HS-27A (cell line): ENCODE measurements at regions not wholly inside any gene's neighbourhood (a gene's known extent, or its start where the extent isn't known, plus 50 kb on each side); places are given as distances from the start of the nearest gene placed in this dataset.

Source experiments
- DNase-seq: peaks from one replicate; pipeline ENCODE4 v3.0.0-alpha.2; 2012; ENCODE audit warnings: low read depth, missing footprints

DNA sequence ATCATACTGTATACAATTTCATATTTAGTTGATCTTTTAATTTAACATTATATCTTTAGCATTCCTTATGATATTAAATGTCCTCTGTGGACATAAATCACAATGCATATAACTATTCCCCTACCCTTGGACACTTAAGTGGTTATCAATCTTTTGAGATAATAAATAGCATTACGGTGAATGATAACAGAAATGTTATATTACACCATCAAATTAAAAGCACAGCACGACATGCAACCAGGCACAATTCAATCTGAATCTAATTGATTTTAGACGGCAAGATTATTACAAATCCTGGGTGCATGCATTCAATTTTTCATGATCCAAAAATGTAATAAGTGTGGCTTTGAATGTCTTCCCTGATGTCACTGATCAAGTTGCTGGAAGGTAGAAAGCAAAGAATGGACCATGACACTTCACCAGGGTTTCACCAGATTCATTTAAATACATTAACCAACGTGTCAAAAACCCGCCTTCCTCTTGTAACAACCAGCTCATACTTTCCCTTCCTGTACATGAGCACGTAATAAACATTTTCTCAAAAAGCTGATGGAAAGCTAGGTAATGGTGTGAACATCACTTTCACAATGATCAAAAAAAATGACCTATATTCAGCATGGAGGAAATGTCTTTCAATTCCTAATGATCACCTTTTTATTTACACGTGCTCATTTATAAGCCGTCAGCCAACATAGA lies 513.7 kb upstream of the ID2 start:
- DNase-seq = no peak

DNA sequence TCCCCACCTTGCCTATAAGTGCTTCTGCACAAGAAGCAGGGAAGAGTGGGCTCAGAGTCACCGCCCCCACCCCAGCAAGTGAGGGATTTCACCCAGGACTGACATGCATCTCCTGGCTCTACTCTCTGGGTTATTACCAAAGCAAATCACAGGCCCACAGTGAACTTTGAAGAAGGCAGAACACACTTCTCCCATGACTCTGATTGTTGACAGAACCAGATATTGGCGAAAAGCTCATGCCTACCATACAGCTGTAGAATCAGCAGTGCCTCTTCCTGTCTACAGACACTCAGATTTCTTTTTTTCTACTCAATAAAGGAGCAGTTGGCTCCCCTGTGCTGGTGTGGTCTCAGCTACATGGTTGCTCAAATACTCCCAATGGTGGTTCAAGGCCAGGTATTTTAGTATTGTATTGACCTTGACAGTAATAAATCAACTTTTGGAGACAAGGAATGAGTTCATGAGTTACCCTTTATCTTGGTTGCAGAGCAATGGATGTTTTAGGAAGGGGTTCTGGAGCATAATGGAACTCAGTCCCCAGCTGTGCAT lies 512.9 kb upstream of the ID2 start:
- DNase-seq = no peak

DNA sequence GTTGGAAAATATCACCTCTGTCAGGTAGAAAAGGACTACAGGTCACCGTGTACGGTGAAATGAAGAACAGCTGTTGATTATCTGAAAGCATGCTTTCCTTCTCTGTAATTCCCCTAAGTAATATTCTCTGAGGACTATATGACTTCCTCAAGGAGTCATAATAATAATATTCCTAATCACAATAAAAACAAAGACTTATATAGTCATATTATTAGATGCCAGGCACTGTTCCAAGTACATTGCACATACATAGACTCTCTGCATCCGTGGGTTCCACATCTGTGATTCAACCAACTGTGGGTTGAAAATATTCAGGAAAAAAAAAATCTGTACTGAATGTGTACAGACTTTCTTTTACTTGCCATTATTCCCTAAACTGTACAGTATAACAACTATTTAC lies 512.4 kb upstream of the ID2 start:
- DNase-seq = peak; percentile 38

DNA sequence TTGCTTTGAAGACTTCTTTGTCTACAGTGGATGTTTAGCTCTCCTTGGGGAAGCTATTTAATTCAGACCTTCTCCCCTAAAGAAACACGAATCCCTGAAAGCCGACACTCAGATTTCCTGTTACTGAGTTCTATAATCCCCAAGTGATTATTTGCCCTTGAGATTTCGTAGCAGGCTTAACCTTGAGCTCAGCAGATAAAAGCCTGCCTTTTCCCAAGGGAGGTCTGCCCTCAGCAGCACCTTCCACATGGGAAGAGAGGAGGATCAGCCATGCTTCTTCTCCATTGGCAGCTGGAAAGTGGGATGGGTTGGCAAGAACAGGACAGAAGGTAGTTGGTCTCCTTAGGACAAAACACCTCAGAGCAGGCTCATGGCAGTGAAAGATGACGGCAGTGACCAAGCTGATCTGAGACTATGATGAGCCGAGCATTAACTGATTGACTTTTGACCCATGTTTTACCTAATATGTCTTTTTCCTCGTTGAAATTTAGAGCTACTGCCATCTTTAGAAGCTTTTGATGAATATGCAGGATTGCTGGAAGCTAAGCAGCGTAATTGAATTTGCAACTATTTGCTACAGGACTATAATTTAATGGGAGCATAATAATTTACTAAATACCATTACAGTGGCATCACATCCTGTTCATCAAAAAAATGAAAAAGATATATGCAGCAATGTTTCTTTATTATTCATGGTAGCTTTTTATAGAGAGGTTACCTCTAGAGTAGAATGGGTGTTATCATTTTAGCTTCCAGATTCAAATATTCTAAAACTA lies 511.1 kb upstream of the ID2 start:
- no peak for DNase-seq

DNA sequence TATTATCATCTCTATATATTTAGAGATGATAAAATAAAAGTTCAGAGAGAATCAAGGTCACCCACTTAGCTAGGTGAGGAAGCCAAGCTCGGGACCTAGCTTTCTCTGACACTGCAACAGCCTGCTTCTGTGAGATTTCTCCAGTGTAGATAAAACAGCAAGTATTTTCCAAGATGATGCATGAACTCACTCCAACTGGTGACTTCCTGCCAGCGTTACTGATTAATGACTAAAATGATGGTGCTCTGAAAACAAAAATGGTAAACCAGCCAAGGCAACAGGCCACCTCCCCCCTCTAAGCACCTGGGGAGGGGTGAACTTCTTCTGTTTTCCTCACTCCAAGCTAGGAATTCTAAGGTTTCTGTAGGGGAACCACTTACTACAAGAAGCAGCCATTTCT lies 510.2 kb upstream of the ID2 start:
- no peak for DNase-seq

DNA sequence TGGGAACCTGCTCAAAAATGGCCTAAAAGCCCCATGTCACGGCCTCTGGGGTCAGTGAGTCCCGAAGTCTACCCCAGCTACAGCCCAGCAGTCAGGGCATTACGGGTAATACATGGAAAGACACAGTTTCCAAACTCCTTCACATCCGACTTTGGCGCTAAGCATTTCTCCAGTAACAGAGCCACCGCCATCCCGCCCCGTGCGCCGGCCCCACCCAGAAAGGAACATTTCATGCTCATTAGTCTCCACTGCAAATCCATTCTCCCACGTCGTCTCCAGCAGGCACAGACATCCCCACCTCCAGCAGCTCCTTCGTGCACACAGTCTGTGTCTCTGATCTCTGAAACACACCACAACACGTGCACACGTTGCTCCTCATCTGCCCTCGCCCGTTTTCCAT lies 509.2 kb upstream of the ID2 start:
- DNase-seq = no peak

DNA sequence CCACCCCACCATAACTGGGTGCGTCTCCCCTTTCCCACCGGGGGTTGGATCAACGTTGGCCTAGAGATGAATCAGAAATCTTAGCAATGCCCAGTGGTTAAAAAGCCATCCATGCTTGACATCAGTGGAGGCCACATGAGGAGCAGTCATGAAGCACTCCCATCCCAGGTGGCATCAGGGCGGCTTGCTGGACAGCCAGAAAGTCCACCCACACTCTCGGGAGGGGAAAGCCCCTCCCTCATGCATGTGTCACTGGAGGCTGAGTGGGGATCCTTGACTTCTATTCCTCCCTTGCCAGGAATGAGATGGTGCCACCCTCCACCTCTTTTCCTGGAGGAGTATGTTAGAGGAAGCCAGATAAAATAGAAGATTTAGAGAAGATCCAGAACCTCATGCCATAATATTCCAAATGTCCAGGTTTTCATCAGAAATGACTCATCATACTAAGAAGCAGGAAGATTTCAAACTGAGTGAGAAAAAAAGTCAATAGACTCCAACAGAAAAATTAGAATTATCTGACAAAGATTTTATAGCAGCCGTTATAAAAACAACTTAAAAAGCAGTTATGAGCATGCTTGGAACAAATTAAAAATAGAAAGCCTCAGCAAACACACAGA lies 507.1 kb upstream of the ID2 start:
- no peak for DNase-seq

DNA sequence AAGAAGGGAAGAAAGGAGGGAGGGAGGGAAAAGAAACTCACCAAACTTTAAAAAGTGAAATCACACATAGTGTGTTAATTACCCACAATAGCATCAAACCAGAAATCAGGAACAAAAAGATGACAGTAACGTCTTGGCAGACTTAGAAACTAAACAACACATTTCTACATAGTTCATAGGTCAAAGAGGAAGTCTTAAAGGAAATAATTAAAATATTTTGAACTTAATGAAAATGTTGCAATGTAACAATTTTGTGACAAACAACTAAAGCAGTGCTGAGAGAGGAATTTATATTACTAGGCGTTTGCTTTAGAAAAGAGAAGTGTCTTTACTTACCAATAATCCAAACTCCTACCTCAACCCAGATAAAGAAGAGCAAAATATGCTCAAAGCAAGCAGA lies 505.0 kb upstream of the ID2 start:
- no peak for DNase-seq

DNA sequence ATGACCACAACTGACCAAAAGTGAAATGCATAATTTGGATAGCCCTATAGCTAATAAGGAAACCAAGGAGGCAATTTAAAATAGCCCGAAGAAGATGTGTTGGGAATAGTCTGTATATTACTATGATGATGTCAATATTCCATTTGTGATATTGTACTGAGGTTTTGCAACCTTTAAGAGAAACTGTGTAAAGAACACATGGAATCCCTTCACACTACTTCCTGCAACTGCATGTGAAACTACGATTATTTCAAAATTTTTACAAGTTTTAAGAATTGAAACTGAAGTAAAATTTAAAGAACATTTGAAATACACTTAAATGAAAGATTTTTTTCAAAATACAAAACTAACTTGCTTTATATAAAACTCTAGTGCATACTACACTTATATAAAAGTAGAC lies 504.3 kb upstream of the ID2 start:
- no peak for DNase-seq

DNA sequence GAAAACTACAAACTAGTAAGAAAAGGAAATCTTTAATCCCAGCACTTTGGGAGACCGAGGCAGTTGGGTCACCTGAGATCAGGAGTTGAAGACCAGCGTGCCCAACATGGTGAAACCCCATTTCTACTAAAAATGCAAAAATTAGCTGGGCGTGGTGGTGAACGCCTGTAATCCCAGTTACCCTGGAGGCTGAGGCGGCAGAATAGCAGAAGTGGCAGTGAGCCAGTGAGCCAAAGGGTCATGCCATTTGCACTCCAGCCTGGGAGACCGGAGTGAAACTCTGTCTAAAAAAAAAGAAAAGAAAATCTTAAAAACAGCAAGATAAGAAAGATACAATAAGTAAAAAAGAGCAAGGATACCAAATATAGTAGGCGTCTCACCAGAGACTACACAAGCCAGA lies 502.9 kb upstream of the ID2 start:
- no peak for DNase-seq

DNA sequence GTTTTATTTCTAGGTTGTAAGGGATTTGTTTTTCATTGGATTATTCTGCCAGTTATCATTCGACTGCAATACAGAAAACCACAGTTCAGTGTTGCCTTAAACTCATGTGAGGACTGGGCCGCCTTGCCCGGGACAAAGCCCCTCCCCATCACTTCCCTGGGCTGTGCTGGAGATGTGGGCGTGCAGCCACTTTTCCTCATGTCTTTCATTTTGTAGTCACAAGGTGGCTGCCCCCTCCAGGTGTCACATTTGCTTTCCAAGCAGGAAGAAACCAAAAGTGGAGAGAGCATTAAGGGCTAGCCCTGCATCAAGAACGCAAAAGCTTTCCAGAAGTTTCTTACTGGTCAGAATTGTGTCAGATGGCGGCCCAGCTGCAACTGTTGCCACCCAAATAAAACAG lies 492.5 kb upstream of the ID2 start:
- DNase-seq = no peak

DNA sequence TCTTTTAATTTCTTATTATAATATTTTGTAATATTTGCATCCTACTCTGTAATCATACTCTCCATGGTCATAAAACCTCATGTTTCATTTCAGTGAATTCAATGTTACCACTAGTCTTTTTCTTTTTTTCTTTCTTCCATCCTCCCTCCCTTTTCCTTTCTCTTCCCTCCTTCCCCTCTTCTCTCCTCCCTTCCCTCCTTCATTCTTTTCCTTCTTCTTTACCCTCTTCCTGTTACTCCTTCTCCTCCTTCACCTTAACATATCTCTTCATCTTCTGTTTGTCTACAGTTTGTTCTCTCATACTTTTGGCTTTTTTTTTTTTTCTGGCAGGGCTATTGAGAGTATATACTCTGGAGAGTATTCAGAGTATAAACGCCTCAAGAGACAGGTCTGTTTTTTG lies 491.6 kb upstream of the ID2 start:
- no peak for DNase-seq

DNA sequence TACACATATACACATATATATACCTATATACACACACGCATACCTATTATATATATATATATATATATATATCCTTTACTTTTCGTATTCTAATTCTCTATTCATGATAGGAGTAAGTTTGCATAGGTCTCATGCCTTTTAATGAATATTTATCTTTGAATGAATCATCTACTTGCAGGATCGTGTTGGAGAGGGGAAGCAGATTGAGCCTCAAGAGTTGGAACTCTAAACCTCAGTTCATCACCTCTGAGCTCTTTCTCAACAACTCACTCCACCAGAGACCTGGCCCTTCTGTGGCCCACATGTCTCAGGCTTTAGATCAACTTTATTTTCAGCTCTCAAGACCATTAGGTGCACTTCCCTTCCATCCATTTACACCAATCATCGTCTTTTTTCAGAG lies 490.4 kb upstream of the ID2 start:
- no peak for DNase-seq

DNA sequence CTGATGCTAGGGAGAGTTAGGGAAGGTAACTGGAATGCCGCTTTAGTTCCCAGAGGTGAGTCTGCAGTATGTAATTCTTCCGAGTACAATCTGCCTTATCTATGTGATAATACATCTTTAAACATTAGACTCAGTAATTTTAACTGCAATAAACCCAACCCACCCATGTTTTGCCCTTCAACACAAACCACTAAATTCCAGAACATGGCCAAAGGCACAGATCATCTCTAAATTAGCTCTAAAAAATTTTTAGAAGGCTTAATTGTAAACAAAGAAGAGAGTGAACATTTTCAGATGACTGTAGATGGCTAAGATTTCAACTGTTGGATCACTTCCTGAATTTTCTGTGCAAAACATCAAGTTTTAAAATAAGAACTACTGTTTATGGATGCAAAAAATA lies 488.7 kb upstream of the ID2 start:
- DNase-seq = no peak

DNA sequence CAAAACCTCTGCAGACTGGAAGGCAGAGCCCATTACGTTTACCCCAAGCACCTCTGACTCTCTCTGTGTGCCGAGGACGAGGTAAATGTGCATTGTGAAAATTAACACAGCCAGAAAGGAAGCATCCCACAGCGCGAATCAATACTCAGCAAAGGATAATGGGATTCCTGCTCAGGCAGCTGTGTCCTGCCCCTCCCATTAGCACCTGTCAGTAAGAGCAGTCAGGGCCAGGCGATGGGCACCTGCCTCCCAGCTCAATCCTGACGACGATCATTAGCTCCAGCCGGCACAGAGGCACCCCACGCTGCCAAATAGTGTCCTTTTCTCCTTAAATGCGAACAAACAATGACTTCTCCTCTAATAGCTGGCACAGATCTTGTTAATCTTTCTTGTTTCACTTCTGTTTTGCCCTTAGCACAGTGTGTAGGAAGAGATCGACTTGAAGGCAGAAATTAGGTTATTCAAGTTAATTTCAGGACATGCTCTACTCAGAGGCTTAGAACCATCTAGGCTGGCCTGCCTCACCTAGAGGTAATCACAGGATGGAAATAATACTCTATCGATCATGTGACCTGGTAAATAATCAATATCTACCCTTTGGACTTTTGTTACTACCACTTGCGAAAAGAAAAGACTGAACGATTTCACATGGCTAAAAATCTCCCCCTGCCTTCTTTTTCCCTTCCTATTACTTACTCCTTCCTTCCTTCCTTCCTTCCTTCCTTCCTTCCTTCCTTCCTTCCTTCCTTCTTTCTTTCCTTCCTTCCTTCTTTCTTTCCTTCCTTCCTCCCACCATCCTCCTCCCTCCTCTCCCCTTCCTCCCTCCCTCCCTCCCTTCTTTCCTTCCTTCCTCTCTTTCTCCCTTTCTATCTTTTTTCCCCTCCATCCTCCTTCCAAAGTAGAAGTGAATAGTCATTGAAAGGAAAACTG lies 487.9 kb upstream of the ID2 start:
- no peak for DNase-seq

DNA sequence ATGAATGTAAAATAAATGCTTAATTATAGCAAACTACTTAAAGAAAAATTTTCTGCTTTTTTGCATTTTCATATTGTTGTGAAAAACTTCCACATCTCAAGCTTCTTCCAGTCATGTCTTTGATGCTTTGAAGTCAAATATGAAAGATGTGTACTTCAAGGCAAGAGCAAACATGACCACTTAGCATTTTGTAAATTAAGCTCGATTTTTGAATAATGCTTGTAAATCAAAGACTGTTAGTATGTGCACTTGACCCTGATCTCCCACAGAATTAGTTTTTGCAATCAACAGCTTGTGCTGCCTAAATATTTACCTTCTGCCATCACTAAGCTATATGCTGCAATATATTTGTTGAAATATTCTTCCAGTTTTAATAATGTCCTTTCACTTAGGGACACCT lies 486.1 kb upstream of the ID2 start:
- DNase-seq = no peak

DNA sequence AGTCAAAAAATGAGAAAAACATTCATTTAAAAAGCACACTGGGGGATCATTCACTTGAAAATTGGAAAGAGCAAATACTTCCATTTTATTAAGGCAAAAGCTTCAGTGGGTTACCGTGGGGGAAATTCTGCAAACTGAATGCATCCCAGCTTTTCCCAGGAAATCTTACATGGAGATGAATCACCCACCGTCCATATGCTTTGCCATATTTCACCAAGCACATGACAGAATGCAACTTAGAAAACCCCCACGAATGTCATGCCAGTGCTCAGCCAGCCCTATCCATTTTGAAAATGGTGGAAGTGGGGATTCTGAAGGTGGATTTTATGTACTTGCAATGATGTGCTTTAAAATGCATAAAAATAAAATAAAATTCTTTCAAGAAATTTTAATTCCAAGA lies 485.5 kb upstream of the ID2 start:
- DNase-seq = no peak

DNA sequence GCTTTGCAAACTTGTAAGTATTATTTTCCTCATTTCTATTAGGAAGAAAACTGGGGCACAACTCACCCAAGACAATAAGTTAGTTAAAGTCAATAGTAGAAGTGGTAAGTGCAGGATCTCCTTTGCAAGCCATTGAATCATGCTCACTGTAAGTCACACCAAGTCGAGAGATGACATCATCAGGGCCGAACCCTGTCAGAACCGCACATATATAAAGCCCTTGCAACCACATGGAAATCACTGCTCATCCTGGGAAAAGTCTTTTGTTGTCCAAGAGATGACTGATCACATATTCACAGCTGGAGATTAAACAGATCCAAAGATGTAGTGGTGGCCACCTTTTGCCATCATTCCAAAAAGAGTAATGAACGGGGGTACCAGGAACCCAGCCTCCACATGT lies 484.8 kb upstream of the ID2 start:
- no peak for DNase-seq

DNA sequence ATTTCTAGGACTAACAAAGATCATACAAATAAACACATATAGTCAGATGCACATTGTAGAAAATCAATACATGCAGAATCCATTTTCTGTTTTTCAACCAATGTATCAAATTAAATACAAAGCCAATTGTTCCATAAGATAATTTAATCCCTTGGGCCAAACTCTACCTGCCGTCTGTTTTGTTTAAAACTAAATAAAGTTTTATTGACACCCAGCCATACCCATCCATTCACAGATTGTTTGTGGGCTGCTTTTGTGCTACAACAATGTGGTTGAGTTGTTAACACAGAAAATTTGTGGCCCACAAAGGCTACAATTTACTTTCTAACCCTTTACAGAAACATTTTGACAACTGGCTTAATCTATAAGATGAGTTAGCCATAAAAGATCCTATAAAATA lies 484.0 kb upstream of the ID2 start:
- DNase-seq = no peak

DNA sequence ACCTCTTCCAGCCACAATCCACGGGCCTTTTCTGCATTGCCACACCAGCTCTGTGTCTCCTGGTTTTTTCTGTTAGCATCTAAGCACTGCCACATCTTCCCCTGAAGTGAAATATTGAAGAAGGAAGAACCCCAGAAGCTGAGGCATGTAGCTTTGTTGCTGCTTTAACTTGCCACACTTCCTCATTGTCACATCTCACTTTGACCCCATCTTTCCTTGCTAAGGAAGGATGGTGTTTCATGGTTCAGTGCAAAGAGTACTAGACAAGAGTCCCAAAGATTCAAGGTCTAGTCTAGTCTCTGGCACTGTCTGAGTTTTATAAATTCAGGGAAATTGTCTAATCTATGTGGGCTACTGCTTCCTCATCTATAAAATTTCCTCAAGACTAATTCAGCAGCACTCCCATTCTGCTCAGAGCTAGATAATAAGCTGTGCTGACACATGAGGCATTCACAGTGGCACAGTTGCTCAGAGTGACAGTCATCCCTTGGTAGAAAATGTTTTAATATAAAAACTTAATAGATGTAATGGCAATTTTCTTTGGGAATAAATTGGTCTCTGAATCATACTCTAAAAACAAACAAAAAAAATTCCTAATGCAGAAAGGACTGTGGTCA lies 483.0 kb upstream of the ID2 start:
- DNase-seq = no peak

DNA sequence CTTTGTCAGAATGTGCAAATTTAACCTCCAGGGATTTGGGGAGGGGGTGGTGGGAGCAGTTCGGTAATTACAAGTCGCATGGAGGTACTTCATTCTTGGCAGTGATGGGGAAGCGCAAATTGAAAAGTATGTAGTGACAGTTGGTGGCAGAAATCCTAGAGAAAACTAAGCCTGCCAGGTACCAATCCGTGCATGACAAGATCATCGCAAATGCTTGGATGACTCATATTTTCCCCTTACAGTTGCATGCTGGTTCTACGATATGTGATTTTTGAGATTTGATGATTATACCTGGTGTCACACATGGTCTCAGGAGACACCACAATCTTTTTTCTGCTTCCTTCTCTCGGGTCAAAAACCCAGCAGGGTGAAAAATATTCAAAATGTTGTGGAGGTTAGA lies 479.7 kb upstream of the ID2 start:
- no peak for DNase-seq

DNA sequence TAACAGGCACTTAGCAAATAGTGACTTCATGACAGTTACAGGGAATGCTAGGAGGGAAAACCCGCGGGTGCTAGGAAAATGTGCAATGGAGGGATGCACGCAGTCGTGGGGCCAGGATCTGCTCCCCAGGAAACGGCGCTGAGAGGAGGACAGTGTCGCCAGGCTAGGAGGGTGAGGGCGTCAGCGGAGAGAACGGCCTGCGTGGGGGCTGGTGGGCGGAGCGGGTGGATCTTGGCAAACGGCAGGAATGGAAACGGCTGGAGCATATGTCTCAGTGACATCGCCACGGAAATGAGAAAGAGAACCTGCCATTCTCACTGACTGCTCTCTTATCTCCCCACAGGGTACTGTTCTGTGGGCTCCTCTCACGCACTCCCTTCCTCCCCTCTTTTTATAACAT lies 478.5 kb upstream of the ID2 start:
- DNase-seq = no peak
